ENCODE measurements at regions not wholly inside any gene's neighbourhood (a gene's known extent, or its start where the extent isn't known, plus 50 kb on each side); places are given as distances from the start of the nearest gene placed in this dataset.

DNA sequence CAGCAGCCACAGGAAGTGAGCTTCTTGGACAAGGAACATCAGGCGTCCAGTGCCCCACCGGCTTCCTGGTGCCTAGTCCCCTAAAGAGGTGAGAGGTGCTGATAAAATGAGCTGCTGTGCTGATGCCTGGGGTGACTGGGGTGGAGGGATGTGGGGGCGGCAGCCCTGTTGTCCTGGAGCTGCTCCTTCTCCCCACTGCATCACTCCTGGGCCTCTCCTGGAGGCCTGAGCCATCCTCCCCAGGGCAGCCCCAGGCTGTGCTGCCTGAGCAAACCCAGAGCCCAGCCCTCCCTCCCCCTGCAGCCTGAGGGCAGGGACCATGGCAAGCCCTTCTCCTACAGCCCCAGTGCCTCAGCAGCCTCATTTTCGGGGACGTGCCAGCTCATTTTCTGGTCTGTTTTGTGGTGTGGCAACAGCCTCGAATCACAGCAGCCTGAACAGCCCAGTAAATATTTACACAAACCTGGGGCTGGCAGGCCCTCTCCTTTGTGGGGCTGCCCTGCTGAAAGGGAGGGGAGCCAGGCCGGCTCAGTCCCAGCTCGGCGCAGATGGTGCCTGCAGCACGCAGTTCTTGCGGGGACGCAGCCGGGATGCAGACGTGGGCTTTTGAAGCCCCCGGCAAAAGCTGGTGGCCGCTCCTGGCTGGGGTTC lies 259.9 kb downstream of the DLL1 start:
- TF ChIP-seq FOXP2 (optimal IDR thresholded peaks at IDR 0.05; ENCODE audit: borderline replicate concordance, extremely low read depth, extremely low read length, insufficient read depth) (no peak), POLR2AphosphoS5 (IDR thresholded peaks at IDR 0.05; ENCODE audit: low read depth, low read length) (no peak), SIN3A (IDR thresholded peaks at IDR 0.05; ENCODE audit: borderline replicate concordance, insufficient read depth, low read length) (no peak), TAF1 (IDR thresholded peaks at IDR 0.05; ENCODE audit: borderline replicate concordance, insufficient read depth, low read length) (no peak)
- TF ChIP-seq, protein P1, sequence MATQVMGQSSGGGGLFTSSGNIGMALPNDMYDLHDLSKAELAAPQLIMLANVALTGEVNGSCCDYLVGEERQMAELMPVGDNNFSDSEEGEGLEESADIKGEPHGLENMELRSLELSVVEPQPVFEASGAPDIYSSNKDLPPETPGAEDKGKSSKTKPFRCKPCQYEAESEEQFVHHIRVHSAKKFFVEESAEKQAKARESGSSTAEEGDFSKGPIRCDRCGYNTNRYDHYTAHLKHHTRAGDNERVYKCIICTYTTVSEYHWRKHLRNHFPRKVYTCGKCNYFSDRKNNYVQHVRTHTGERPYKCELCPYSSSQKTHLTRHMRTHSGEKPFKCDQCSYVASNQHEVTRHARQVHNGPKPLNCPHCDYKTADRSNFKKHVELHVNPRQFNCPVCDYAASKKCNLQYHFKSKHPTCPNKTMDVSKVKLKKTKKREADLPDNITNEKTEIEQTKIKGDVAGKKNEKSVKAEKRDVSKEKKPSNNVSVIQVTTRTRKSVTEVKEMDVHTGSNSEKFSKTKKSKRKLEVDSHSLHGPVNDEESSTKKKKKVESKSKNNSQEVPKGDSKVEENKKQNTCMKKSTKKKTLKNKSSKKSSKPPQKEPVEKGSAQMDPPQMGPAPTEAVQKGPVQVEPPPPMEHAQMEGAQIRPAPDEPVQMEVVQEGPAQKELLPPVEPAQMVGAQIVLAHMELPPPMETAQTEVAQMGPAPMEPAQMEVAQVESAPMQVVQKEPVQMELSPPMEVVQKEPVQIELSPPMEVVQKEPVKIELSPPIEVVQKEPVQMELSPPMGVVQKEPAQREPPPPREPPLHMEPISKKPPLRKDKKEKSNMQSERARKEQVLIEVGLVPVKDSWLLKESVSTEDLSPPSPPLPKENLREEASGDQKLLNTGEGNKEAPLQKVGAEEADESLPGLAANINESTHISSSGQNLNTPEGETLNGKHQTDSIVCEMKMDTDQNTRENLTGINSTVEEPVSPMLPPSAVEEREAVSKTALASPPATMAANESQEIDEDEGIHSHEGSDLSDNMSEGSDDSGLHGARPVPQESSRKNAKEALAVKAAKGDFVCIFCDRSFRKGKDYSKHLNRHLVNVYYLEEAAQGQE (IDR thresholded peaks at IDR 0.05; ENCODE audit: insufficient read depth in 1 of 2, low read depth in 2 of 2, low read length in 2 of 2) = no peak

DNA sequence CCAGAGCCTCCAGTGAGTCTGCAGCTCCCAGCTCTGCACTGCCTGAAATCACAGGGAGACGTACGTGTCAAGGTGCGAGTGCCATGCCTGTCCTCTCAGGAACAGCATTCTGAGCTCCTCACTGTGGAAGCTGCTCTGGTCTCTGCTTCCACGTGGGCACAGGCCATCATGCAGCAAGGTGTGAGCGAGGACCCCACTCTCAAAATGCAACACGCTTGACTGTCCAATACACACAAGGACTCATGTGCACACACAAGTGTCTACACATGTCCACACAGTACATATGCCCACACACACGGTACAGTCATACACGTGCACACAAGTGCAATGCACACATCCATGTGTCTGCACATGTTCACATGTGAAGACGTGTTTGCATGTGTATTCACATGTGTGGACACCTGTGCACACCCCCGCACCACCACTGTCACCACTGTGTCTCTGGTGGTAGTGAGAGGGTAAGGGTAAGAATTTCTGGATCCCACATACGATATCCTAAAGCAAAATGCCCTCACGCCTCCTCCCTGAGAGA lies 260.5 kb downstream of the DLL1 start:
- no peak for TF ChIP-seq SIN3A (IDR thresholded peaks at IDR 0.05; ENCODE audit: borderline replicate concordance, insufficient read depth, low read length)
- no peak for TF ChIP-seq FOXP2 (optimal IDR thresholded peaks at IDR 0.05; ENCODE audit: borderline replicate concordance, extremely low read depth, extremely low read length, insufficient read depth)
- no peak for TF ChIP-seq POLR2AphosphoS5 (IDR thresholded peaks at IDR 0.05; ENCODE audit: low read depth, low read length)
- TF ChIP-seq, protein P1 (IDR thresholded peaks at IDR 0.05; ENCODE audit: insufficient read depth in 1 of 2, low read depth in 2 of 2, low read length in 2 of 2) = no peak
- no peak for TF ChIP-seq TAF1 (IDR thresholded peaks at IDR 0.05; ENCODE audit: borderline replicate concordance, insufficient read depth, low read length)

DNA sequence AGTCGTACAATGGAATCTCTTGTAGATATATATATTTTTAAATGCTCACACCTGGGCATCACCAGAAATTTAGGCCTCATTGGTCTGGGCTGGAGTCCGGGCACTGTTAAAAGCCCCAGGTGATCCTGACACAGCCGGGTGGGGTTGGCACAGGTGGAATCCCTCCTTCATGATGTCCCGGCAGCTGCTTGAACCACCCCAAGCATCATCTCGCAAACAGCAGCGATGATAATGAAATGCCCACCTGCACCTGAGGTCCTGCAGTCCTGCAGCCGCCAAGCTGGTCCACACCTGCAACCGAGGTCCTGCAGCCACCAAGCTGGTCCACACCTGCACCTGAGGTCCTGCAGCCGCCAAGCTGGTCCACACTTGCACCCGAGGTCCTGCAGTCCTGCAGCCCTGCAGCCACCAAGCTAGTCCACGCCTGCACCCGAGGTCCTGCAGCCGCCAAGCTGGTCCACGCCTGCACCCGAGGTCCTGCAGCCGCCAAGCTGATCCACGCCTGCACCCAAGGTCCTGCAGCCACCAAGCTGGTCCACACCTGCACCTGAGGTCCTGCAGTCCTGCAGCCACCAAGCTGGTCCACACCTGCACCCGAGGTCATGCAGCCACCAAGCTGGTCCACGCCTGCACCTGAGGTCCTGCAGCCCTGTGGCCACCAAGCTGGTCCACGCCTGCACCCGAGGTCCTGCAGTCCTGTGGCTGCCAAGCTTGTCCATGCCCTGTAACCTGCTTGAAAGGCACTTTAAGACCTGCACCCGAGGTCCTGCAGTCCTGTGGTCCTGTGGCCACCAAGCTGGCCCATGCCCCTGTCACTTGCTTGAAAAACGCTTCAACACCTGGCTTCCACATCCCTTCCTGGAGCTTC lies 261.2 kb downstream of the DLL1 start:
- TF ChIP-seq FOXP2 (optimal IDR thresholded peaks at IDR 0.05; ENCODE audit: borderline replicate concordance, extremely low read depth, extremely low read length, insufficient read depth) = no peak
- TF ChIP-seq POLR2AphosphoS5 (IDR thresholded peaks at IDR 0.05; ENCODE audit: low read depth, low read length) = no peak
- no peak for TF ChIP-seq TAF1 (IDR thresholded peaks at IDR 0.05; ENCODE audit: borderline replicate concordance, insufficient read depth, low read length)
- TF ChIP-seq, protein P1 (IDR thresholded peaks at IDR 0.05; ENCODE audit: insufficient read depth in 1 of 2, low read depth in 2 of 2, low read length in 2 of 2) = no peak
- TF ChIP-seq SIN3A (IDR thresholded peaks at IDR 0.05; ENCODE audit: borderline replicate concordance, insufficient read depth, low read length) = no peak

DNA sequence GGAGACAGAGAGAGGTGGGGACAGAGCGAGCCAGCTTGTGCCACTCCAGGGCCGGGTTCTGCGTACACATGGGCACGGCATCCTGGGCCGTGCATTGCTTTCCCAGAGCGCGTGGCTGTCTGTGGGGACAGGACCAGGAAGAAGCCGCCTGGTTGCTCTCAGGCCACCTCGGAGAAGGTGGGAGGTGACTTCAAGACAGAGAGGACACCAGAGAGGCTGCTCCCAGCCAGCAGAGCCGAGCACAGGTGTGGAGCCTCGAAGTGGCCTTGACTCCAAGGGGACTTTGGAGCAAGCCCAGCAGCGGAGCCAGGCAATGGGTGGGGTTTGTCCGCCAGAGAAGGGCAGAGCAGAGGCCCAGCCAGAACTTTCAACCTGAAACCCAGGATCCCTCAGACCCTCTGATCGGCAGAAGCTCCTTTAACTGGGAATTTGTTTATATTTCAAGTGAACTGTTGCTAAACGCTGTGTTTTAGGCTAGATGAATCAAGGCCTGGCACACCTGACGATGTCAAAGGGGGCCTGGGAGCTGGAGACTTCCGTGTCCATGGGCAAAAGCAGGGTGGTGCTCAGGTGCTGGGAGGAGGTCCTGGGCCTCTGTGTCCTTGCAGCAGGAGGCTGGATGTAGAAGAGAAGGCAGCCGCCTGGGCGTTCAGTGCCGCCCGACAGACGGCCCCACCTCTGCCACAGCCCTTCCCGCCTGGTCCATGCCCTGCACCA lies 262.1 kb downstream of the DLL1 start:
- TF ChIP-seq FOXP2 (optimal IDR thresholded peaks at IDR 0.05; ENCODE audit: borderline replicate concordance, extremely low read depth, extremely low read length, insufficient read depth) (no peak), SIN3A (IDR thresholded peaks at IDR 0.05; ENCODE audit: borderline replicate concordance, insufficient read depth, low read length) (no peak), POLR2AphosphoS5 (IDR thresholded peaks at IDR 0.05; ENCODE audit: low read depth, low read length) (no peak), TAF1 (IDR thresholded peaks at IDR 0.05; ENCODE audit: borderline replicate concordance, insufficient read depth, low read length) (no peak)
- TF ChIP-seq, protein P1 (IDR thresholded peaks at IDR 0.05; ENCODE audit: insufficient read depth in 1 of 2, low read depth in 2 of 2, low read length in 2 of 2) = no peak
